ENCODE measurements at regions not wholly inside any gene's neighbourhood (a gene's known extent, or its start where the extent isn't known, plus 50 kb on each side); places are given as distances from the start of the nearest gene placed in this dataset.

DNA sequence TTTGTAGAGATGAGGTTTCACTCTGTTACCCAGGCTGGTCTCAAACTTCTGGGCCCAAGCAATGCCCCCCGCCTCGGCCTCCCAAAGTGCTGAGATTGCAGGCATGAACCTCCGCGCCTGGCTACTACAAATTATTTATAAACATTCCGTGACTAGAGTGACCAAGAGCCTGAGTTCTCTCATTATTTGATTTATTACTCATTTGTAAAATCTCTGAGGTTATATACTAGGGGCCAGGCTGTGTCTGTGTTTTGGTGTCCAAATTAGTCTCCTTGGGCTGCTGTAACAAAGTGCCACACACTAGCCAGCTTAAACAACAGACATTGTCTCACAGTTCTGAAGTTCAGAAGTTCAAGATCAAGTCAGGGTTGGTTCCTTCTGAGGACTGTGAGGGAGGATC, 70.8 kb upstream of the ELAC2 start:
- Mint-ChIP-seq H3K4me3 (no peak overlapping the region), H3K27me3 (peaks cover 11% of the 10 kb centered on the region), H3K27ac (no peak overlapping the region), H3K4me1 (peaks cover 21% of the 10 kb centered on the region), H3K9me3 (ENCODE audit: insufficient read depth) (no peaks in the 10 kb centered on the region)
- ChIA-PET POLR2A (no interaction called here), CTCF (no interaction called here)
- Histone ChIP-seq H3K9me3 (ENCODE audit: control extremely low read depth in 1 of 3, control insufficient read depth in 2 of 3, insufficient read depth in 1 of 3, low read length in 2 of 3) (no peaks in the 10 kb centered on the region), H3K4me1 (ENCODE audit: control insufficient read depth in 2 of 2, insufficient read depth in 2 of 2, low read length in 2 of 2) (peaks cover 0 to 19% of the 10 kb centered on the region in 2 donors), H3K36me3 (replicated peaks in 1 of 2; ENCODE audit: control extremely low read depth in 1 of 2, control insufficient read depth in 1 of 2, extremely low read depth in 1 of 2, insufficient read depth in 2 of 2, low read length in 1 of 2) (no peaks in the 10 kb centered on the region), H3K4me3 (ENCODE audit: control extremely low read depth in 1 of 5, extremely low read depth in 1 of 5, insufficient read depth in 1 of 5, low read depth in 2 of 5, low read length in 4 of 5) (no peak overlapping the region), H3K79me2 (ENCODE audit: control insufficient read depth, insufficient read depth, low read length) (no peaks in the 10 kb centered on the region), H3K9ac (ENCODE audit: low read length) (no peak overlapping the region), H4K20me1 (ENCODE audit: control insufficient read depth, insufficient read depth, low read length, poor library complexity, severe bottlenecking) (no peaks in the 10 kb centered on the region), H3K27me3 (replicated peaks in 1 of 4; ENCODE audit: control extremely low read depth in 1 of 4, control insufficient read depth in 3 of 4, insufficient read depth in 4 of 4, low read length in 3 of 4) (no peaks in the 10 kb centered on the region), H3K27ac (ENCODE audit: low read length in 2 of 2) (no peak overlapping the region), H3K4me2 (replicated peaks; ENCODE audit: low read depth, low read length, poor library complexity, severe bottlenecking) (no peak overlapping the region), H2AFZ (ENCODE audit: insufficient read depth, low read depth, low read length, poor library complexity, severe bottlenecking) (no peak overlapping the region)
- WGBS (ENCODE audit: insufficient coverage): no CpG with 5 or more reads among the region's 5 CpGs
- intact Hi-C loops (cut with micrococcal nuclease): no loop called here
- TF ChIP-seq EZH2 (IDR thresholded peaks at IDR 0.05; ENCODE audit: borderline replicate concordance, insufficient read depth, low read depth, low read length, poor library complexity, severe bottlenecking): no peak
- no peak for TF ChIP-seq CTCF (IDR thresholded peaks at IDR 0.05)
- DNase-seq: no peak
- no peak for ATAC-seq (ENCODE audit: low read depth)

GRCh38 chr17:13087802-13088201, 70.0 kb upstream of the ELAC2 start:
- POLR2A ChIA-PET: no interaction called here
- H3K27ac Mint-ChIP-seq: no peak overlapping the region
- H3K27ac ChIP-seq (ENCODE audit: low read length in 2 of 2): no peak overlapping the region

More at GRCh38 chr17:13087802-13088201, 70.0 kb upstream of the ELAC2 start:
- H3K4me3 ChIP-seq (ENCODE audit: control extremely low read depth in 1 of 5, extremely low read depth in 1 of 5, insufficient read depth in 1 of 5, low read depth in 2 of 5, low read length in 4 of 5): no peak overlapping the region
- no peak for DNase-seq
- H2AFZ ChIP-seq (ENCODE audit: insufficient read depth, low read depth, low read length, poor library complexity, severe bottlenecking): no peak overlapping the region
- no peak overlapping the region for H3K9ac ChIP-seq (ENCODE audit: low read length)
- H3K4me2 ChIP-seq (replicated peaks; ENCODE audit: low read depth, low read length, poor library complexity, severe bottlenecking): no peak overlapping the region
- ATAC-seq (ENCODE audit: low read depth): no peak
- Mint-ChIP-seq H3K4me1 (peaks cover 25% of the 10 kb centered on the region), H3K4me3 (no peak overlapping the region), H3K27me3 (peaks cover 7% of the 10 kb centered on the region), H3K9me3 (ENCODE audit: insufficient read depth) (no peaks in the 10 kb centered on the region)
- intact Hi-C loops (cut with micrococcal nuclease): no loop called here
- H4K20me1 ChIP-seq (ENCODE audit: control insufficient read depth, insufficient read depth, low read length, poor library complexity, severe bottlenecking): no peaks in the 10 kb centered on the region
- H3K27me3 ChIP-seq (replicated peaks in 1 of 4; ENCODE audit: control extremely low read depth in 1 of 4, control insufficient read depth in 3 of 4, insufficient read depth in 4 of 4, low read length in 3 of 4): no peaks in the 10 kb centered on the region
- peaks cover 0 to 3% (median 0%) of the 10 kb centered on the region in 3 donors for H3K9me3 ChIP-seq (ENCODE audit: control extremely low read depth in 1 of 3, control insufficient read depth in 2 of 3, insufficient read depth in 1 of 3, low read length in 2 of 3)
- no peaks in the 10 kb centered on the region for H3K36me3 ChIP-seq (replicated peaks in 1 of 2; ENCODE audit: control extremely low read depth in 1 of 2, control insufficient read depth in 1 of 2, extremely low read depth in 1 of 2, insufficient read depth in 2 of 2, low read length in 1 of 2)
- no peaks in the 10 kb centered on the region for H3K79me2 ChIP-seq (ENCODE audit: control insufficient read depth, insufficient read depth, low read length)
- WGBS (ENCODE audit: insufficient coverage): 88% methylated on average over 1 of the region's 3 CpGs
- CTCF ChIA-PET: no interaction called here
- peaks cover 0 to 26% of the 10 kb centered on the region in 2 donors for H3K4me1 ChIP-seq (ENCODE audit: control insufficient read depth in 2 of 2, insufficient read depth in 2 of 2, low read length in 2 of 2)
- no peak for TF ChIP-seq CTCF (IDR thresholded peaks at IDR 0.05)
- TF ChIP-seq EZH2 (IDR thresholded peaks at IDR 0.05; ENCODE audit: borderline replicate concordance, insufficient read depth, low read depth, low read length, poor library complexity, severe bottlenecking): no peak
